ENCODE measurements at regions not wholly inside any gene's neighbourhood (a gene's known extent, or its start where the extent isn't known, plus 50 kb on each side); places are given as distances from the start of the nearest gene placed in this dataset.

DNA sequence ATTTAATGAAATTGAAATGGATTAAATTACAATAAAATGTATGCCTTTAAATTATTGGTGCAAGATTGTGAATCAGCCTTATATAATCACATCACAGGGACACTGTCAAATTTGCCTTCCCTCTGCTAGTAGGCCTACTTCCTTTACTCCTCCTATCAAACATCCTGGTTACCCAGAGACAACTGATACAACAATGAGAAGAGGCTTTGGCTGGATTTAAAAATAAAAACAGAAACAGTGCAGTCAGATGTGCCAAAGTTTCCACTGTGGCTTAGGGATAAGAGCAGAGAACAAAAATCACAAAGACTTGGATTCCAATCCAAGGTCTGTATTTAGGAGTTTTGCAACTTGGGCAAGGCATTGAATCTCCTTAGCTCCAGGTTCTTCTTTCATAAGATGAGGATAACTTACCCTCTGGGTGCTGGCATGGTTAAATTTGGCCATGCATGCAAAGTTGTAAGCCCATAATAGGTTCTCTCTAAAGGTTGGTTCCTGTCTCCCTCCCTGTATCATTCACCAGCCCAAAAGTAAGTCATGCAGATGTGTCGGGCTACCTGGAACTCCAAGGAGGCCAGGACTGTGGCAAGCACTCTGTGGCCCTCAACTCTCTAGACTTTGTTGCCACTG, 99.3 kb upstream of the LRATD1 start:
- DNase-seq (ENCODE audit: low spot score), result no peak
- Histone ChIP-seq H3K36me3 (no peaks in the 10 kb centered on the region), H3K27ac (no peak overlapping the region), H3K4me1 (peaks cover 0 to 7% of the 10 kb centered on the region in 2 donors), H3K4me3 (no peak overlapping the region), H3K9me3 (no peaks in the 10 kb centered on the region), H3K27me3 (no peaks in the 10 kb centered on the region)
- TF ChIP-seq, protein P1, sequence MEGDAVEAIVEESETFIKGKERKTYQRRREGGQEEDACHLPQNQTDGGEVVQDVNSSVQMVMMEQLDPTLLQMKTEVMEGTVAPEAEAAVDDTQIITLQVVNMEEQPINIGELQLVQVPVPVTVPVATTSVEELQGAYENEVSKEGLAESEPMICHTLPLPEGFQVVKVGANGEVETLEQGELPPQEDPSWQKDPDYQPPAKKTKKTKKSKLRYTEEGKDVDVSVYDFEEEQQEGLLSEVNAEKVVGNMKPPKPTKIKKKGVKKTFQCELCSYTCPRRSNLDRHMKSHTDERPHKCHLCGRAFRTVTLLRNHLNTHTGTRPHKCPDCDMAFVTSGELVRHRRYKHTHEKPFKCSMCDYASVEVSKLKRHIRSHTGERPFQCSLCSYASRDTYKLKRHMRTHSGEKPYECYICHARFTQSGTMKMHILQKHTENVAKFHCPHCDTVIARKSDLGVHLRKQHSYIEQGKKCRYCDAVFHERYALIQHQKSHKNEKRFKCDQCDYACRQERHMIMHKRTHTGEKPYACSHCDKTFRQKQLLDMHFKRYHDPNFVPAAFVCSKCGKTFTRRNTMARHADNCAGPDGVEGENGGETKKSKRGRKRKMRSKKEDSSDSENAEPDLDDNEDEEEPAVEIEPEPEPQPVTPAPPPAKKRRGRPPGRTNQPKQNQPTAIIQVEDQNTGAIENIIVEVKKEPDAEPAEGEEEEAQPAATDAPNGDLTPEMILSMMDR (IDR thresholded peaks at IDR 0.05), result no peak

DNA sequence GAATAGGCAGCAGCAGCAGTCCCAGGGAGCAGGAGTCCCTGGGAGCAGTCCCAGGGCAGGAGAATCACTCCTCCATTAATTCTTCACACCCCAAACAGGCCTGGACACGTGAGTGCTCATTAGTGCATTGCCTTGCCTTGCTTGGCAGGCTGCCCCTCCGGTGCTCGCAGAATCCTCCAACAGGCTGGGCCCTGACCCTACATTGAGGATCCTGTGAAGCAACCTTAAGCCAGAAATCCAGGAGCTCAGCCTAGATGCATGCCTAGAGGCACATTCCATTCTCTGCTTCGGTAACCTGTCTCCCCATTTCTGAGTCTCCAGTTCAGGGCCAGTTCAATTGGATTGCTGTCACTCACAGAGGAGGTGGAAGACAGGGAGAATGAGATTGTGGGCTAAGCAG, 97.4 kb upstream of the LRATD1 start:
- no peak overlapping the region for H3K4me3 ChIP-seq
- peaks cover 0 to 7% of the 10 kb centered on the region in 2 donors for H3K4me1 ChIP-seq
- no peak overlapping the region for H3K27ac ChIP-seq
- no peaks in the 10 kb centered on the region for H3K27me3 ChIP-seq
- H3K9me3 ChIP-seq, result no peaks in the 10 kb centered on the region
- H3K36me3 ChIP-seq, result no peaks in the 10 kb centered on the region
- TF ChIP-seq, protein P1 (IDR thresholded peaks at IDR 0.05), result no peak
- no peak for DNase-seq (ENCODE audit: low spot score)

DNA sequence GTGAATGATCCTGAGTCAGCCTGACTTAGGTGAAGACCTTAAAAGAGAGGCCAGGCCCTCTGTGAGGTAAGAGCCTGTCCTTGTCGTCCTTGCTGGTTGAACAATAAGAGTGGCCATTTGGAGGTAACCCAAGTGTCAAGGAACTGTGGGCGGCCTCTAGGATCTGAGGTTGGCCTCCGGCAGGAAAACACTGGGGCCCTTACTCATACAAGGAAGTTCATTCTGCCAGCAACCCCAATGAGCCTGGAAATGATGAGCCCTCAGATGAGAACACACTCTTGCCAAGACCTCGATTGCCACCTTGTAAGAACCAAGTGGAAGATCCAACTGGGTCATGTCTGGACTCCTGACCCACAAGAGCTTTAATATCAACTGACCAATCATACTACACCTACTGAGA, 95.5 kb upstream of the LRATD1 start:
- DNase-seq (ENCODE audit: low spot score), result no peak
- Histone ChIP-seq H3K27me3 (no peaks in the 10 kb centered on the region), H3K36me3 (no peaks in the 10 kb centered on the region), H3K4me3 (no peak overlapping the region), H3K4me1 (peaks cover 0 to 7% of the 10 kb centered on the region in 2 donors), H3K9me3 (no peaks in the 10 kb centered on the region), H3K27ac (no peak overlapping the region)
- TF ChIP-seq, protein P1 (IDR thresholded peaks at IDR 0.05), result no peak

DNA sequence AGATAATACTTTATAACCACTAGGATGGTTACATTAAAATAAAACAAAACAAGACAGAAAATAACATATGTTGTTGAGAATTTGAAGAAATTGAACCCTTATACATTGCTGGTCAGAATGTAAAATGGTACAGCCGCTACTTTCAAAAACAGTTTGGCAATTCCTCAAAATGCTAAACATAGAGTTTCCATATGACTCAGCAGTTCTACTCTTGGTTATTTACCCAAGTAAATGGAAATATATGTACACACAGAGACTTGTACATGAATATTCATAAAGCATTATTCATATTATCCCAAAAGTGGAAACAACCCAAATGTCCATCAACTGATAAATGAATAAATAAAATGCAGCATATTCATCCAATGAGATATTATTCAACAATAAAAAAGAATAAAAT, 92.5 kb upstream of the LRATD1 start:
- no peak overlapping the region for H3K4me3 ChIP-seq
- no peak overlapping the region for H3K27ac ChIP-seq
- no peaks in the 10 kb centered on the region for H3K27me3 ChIP-seq
- no peaks in the 10 kb centered on the region for H3K9me3 ChIP-seq
- H3K36me3 ChIP-seq, result no peaks in the 10 kb centered on the region
- H3K4me1 ChIP-seq, result no peaks in the 10 kb centered on the region
- TF ChIP-seq, protein P1 (IDR thresholded peaks at IDR 0.05), result no peak
- DNase-seq (ENCODE audit: low spot score), result no peak

DNA sequence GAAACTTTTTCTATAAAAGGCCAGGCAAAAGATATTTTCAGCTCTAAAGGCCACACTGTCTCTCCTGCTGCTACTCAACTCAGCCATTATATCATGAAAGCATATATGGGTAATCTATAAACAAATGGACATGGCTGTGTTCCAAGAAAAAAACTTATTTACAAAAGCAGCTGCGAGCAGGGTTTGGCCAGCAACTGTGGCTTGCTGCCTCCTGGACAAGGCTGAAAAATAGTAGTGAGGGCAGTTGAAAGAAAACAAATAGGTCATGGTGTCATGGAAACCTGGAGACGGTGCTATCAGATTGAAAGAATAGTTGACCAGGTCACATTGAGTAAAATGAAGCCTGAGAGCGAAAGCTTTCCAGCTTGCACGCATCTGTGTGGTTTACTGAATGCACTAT, 89.2 kb upstream of the LRATD1 start:
- Histone ChIP-seq H3K27ac (no peak overlapping the region), H3K36me3 (no peaks in the 10 kb centered on the region), H3K4me1 (no peaks in the 10 kb centered on the region), H3K9me3 (no peaks in the 10 kb centered on the region), H3K27me3 (no peaks in the 10 kb centered on the region), H3K4me3 (no peak overlapping the region)
- DNase-seq (ENCODE audit: low spot score), result no peak
- TF ChIP-seq, protein P1 (IDR thresholded peaks at IDR 0.05), result no peak

DNA sequence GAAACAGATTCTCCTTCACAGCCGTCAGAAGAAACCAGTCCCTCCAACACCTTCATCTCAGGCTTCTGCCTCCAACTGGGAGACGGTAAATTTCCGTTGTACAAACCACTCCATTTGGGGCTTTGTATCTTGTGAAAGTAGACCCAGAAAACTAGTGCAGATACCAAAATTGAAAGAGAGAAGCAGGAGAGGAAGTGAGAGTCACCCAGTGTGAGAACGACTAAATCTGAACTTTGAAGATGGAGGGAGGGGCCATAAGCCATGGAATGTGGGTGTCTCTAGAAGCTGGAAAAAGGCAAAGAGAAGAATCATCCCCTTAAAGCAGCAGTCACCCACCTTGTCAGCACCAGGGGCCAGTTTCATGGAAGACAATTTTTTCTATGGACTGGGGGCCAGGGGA, 88.3 kb upstream of the LRATD1 start:
- H3K27me3 ChIP-seq, result no peaks in the 10 kb centered on the region
- no peaks in the 10 kb centered on the region for H3K4me1 ChIP-seq
- H3K27ac ChIP-seq, result no peak overlapping the region
- no peak for DNase-seq (ENCODE audit: low spot score)
- H3K4me3 ChIP-seq, result no peak overlapping the region
- H3K36me3 ChIP-seq, result no peaks in the 10 kb centered on the region
- no peaks in the 10 kb centered on the region for H3K9me3 ChIP-seq
- TF ChIP-seq, protein P1 (IDR thresholded peaks at IDR 0.05), result no peak
